Suprapubic skin (tissue), 4 donors: ENCODE measurements at regions not wholly inside any gene's neighbourhood (a gene's known extent, or its start where the extent isn't known, plus 50 kb on each side); places are given as distances from the start of the nearest gene placed in this dataset.

Source experiments
- EP300 ChIP-seq: sonication (generic); formaldehyde crosslinking; IDR thresholded peaks from one replicate; pipeline ENCODE4 v1.6.1; 2017; ENCODE audit warnings: antibody characterized with exemption
- POLR2A ChIP-seq, 2 donors: fragments of 450-650 bp; IDR thresholded peaks; one replicate each; pipeline ENCODE4 v1.6.1; 2017; ENCODE audit warnings: antibody characterized with exemption in 2 of 2, mild to moderate bottlenecking in 2 of 2, moderate library complexity in 2 of 2
- POLR2AphosphoS5 ChIP-seq, 3 donors: sonication (generic); formaldehyde crosslinking; IDR thresholded peaks; one replicate each; pipeline ENCODE4 v1.6.1; 2017; ENCODE audit warnings: antibody characterized with exemption in 3 of 3
- TF ChIP-seq, protein P1 (sequence below), 2 donors: fragments of 200-600 bp in 1 of 2; fragments of 450-650 bp in 1 of 2; sonication (generic) in 1 of 2; IDR thresholded peaks; one replicate each; pipeline ENCODE4 v1.5.1; 2016 to 2019; ENCODE audit warnings: antibody characterized with exemption in 2 of 2, mild to moderate bottlenecking in 1 of 2, moderate library complexity in 1 of 2

DNA sequence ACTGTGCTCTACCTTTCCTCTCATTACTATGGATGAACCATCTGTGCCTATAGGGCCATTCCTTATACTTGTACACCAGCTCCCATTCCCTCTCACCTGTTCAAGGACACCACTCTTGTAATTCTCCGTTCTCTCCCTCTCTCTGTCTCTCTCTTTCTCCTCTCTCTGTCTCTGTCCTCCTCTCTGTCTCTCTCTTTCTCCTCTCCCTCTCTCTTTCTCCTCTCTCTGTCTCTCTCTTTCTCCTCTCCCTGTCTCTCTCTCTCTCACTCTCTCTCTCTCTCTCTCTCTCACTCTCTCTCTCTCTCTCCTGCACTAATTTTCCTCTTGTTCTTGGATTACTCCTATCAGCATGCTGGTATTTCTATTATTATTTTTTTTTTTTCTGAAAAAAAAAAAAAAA is 78.9 kb upstream of the RMDN2 start:
- no peak for TF ChIP-seq POLR2A (IDR thresholded peaks at IDR 0.05)
- TF ChIP-seq, protein P1, sequence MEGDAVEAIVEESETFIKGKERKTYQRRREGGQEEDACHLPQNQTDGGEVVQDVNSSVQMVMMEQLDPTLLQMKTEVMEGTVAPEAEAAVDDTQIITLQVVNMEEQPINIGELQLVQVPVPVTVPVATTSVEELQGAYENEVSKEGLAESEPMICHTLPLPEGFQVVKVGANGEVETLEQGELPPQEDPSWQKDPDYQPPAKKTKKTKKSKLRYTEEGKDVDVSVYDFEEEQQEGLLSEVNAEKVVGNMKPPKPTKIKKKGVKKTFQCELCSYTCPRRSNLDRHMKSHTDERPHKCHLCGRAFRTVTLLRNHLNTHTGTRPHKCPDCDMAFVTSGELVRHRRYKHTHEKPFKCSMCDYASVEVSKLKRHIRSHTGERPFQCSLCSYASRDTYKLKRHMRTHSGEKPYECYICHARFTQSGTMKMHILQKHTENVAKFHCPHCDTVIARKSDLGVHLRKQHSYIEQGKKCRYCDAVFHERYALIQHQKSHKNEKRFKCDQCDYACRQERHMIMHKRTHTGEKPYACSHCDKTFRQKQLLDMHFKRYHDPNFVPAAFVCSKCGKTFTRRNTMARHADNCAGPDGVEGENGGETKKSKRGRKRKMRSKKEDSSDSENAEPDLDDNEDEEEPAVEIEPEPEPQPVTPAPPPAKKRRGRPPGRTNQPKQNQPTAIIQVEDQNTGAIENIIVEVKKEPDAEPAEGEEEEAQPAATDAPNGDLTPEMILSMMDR (IDR thresholded peaks at IDR 0.05), result no peak
- no peak for TF ChIP-seq POLR2AphosphoS5 (IDR thresholded peaks at IDR 0.05)
- TF ChIP-seq EP300, result no peak
